Lower leg skin (tissue), 4 donors: ENCODE measurements at regions not wholly inside any gene's neighbourhood (a gene's known extent, or its start where the extent isn't known, plus 50 kb on each side); places are given as distances from the start of the nearest gene placed in this dataset.

ENCODE experiments used
- DNase-seq, 2 donors: peaks; one replicate each; pipeline ENCODE4 v3.0.0-alpha.2; 2019; ENCODE audit warnings: low spot score in 2 of 2
- H3K4me3 ChIP-seq: fragments of 200-600 bp; sonication (generic); 2 replicates; pipeline ENCODE4 v1.5.1; 2017; ENCODE audit warnings: mild to moderate bottlenecking, low read depth; ENCODE audit not compliant: poor library complexity, severe bottlenecking
- POLR2A ChIP-seq, 2 donors: fragments of 450-650 bp; IDR thresholded peaks; one replicate each; pipeline ENCODE4 v1.6.1; 2016 to 2017; ENCODE audit warnings: antibody characterized with exemption in 2 of 2, mild to moderate bottlenecking in 1 of 2, moderate library complexity in 1 of 2
- WGBS, 2 donors: methylation state at CpG; one replicate each; pipeline ENCODE4 v1.1.5; 2018; 5-methylcytosine and 5-hydroxymethylcytosine counted together
- intact Hi-C: fragments of 100-400 bp; cut with DNase I; formaldehyde crosslinking; loops from one replicate; pipeline ENCODE4 v1.15.0; 2023; ENCODE audit warnings: low total_unique reads
- TF ChIP-seq, protein P1 (sequence below), 3 donors: fragments of 450-650 bp; IDR thresholded peaks; one replicate each; pipeline ENCODE4 v1.5.1; 2016; ENCODE audit warnings: antibody characterized with exemption in 3 of 3, mild to moderate bottlenecking in 3 of 3, moderate library complexity in 2 of 3

GRCh38 chr5:13378091-13378490 lies 566.4 kb downstream of the DNAH5 start:
- H3K4me3 ChIP-seq = no peak overlapping the region
- WGBS, 2 donors = 74 to 75% methylated on average over 4 of the region's 4 CpGs
- TF ChIP-seq, protein P1, sequence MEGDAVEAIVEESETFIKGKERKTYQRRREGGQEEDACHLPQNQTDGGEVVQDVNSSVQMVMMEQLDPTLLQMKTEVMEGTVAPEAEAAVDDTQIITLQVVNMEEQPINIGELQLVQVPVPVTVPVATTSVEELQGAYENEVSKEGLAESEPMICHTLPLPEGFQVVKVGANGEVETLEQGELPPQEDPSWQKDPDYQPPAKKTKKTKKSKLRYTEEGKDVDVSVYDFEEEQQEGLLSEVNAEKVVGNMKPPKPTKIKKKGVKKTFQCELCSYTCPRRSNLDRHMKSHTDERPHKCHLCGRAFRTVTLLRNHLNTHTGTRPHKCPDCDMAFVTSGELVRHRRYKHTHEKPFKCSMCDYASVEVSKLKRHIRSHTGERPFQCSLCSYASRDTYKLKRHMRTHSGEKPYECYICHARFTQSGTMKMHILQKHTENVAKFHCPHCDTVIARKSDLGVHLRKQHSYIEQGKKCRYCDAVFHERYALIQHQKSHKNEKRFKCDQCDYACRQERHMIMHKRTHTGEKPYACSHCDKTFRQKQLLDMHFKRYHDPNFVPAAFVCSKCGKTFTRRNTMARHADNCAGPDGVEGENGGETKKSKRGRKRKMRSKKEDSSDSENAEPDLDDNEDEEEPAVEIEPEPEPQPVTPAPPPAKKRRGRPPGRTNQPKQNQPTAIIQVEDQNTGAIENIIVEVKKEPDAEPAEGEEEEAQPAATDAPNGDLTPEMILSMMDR (IDR thresholded peaks at IDR 0.05) = no peak
- TF ChIP-seq POLR2A (IDR thresholded peaks at IDR 0.05) = no peak
- intact Hi-C loops = no loop called here
- no peak for DNase-seq

GRCh38 chr5:13359344-13359743 lies 585.1 kb downstream of the DNAH5 start:
- intact Hi-C loops = no loop called here
- no peak overlapping the region for H3K4me3 ChIP-seq
- DNase-seq = no peak
- TF ChIP-seq, protein P1 (IDR thresholded peaks at IDR 0.05) = no peak
- TF ChIP-seq POLR2A (IDR thresholded peaks at IDR 0.05) = no peak

DNA sequence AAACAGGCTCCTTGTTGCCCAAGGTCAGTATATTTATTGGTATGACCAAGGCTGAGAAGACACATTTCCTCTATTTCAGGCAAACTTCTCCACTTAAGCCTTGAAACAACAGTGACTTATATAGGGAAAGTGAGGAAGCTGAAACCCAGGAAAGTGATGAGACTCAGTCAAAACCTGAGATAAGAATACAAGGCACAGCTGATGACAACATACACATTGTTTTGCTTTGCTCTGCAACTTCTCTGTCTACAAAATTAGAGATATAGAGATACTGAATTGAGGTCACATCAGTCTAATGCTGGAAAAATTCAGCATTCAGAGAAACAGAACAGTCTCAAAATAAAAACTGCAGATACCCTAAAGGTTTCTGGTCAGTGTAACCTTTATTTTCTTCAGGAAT lies 586.1 kb downstream of the DNAH5 start:
- TF ChIP-seq POLR2A (IDR thresholded peaks at IDR 0.05) = no peak
- TF ChIP-seq, protein P1 (IDR thresholded peaks at IDR 0.05) = no peak
- intact Hi-C loops = no loop called here
- no peak for DNase-seq
- no peak overlapping the region for H3K4me3 ChIP-seq

- no peak overlapping the region for H3K4me3 ChIP-seq
- intact Hi-C loops = no loop called here
- 27 to 71% methylated on average over 1 of the region's 1 CpG for WGBS, 2 donors
- no peak for TF ChIP-seq POLR2A (IDR thresholded peaks at IDR 0.05)
- TF ChIP-seq, protein P1 (IDR thresholded peaks at IDR 0.05) = no peak
- no peak for DNase-seq
Measured at GRCh38 chr5:13357929-13358328, 586.6 kb downstream of the DNAH5 start.

GRCh38 chr5:13356226-13356625 lies 588.3 kb downstream of the DNAH5 start:
- intact Hi-C loops = no loop called here
- H3K4me3 ChIP-seq = no peak overlapping the region
- DNase-seq = no peak
- no peak for TF ChIP-seq POLR2A (IDR thresholded peaks at IDR 0.05)
- TF ChIP-seq, protein P1 (IDR thresholded peaks at IDR 0.05) = no peak
- 89 to 97% methylated on average over 3 of the region's 3 CpGs for WGBS, 2 donors

DNA sequence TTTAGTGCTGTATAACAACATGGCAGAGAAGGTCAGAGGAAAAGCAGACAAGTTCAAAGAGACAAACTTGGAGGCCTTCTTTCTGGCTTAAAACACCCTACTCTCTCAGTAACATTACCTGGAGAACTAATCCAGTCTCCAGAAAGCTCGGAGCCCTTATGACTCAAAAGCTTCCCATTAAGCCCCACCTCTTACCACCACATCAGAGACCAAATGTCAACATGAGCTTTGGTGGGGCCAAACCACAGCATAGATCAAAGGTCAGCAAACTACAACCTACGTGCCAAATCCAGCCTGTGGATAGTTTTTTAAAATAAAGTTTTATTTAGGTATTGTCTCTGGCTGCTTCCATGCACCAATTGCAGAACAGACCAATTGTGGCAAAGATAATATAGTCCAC lies 589.9 kb downstream of the DNAH5 start:
- no peak overlapping the region for H3K4me3 ChIP-seq
- intact Hi-C loops = no loop called here
- DNase-seq = no peak
- 51 to 55% methylated on average over 2 of the region's 2 CpGs for WGBS, 2 donors
- TF ChIP-seq, protein P1 (IDR thresholded peaks at IDR 0.05) = no peak
- TF ChIP-seq POLR2A (IDR thresholded peaks at IDR 0.05) = no peak
